ENCODE measurements at regions not wholly inside any gene's neighbourhood (a gene's known extent, or its start where the extent isn't known, plus 50 kb on each side); places are given as distances from the start of the nearest gene placed in this dataset.
"Not testable (repeated sequence)": the region's sequence is repeated elsewhere in the genome, so short reads cannot be mapped to it uniquely, and the experiment has no call there.

- no peaks in the 10 kb centered on the region for H3K4me1 ChIP-seq
- intact Hi-C loops (cut with DNase I; ENCODE audit: low total_unique reads), result no loop called here
- H3K36me3 ChIP-seq, result no peaks in the 10 kb centered on the region
- H3K27me3 ChIP-seq, result no peaks in the 10 kb centered on the region
- no peaks in the 10 kb centered on the region for H3K9me3 ChIP-seq
- no peak overlapping the region for H3K4me3 ChIP-seq
- no peak for DNase-seq (ENCODE audit: low spot score in 2 of 2)
- H3K27ac ChIP-seq, result no peak overlapping the region
- no peak for TF ChIP-seq POLR2AphosphoS5 (IDR thresholded peaks at IDR 0.05)
- TF ChIP-seq POLR2A (IDR thresholded peaks at IDR 0.05), result no peak
- TF ChIP-seq CTCF (IDR thresholded peaks at IDR 0.05), result no peak
Measured at GRCh38 chr17:13835151-13835550, 233.4 kb upstream of the HS3ST3A1 start.

GRCh38 chr17:13837417-13837816 lies 231.9 kb upstream of the COX10 start:
- Histone ChIP-seq H3K9me3 (no peaks in the 10 kb centered on the region), H3K4me1 (no peaks in the 10 kb centered on the region), H3K36me3 (no peaks in the 10 kb centered on the region), H3K27me3 (no peaks in the 10 kb centered on the region), H3K4me3 (no peak overlapping the region), H3K27ac (no peak overlapping the region)
- TF ChIP-seq POLR2A (IDR thresholded peaks at IDR 0.05) (no peak), POLR2AphosphoS5 (IDR thresholded peaks at IDR 0.05) (no peak), CTCF (IDR thresholded peaks at IDR 0.05) (no peak)
- intact Hi-C loops (cut with DNase I; ENCODE audit: low total_unique reads), result no loop called here
- DNase-seq (ENCODE audit: low spot score in 2 of 2), result no peak

- TF ChIP-seq POLR2A (IDR thresholded peaks at IDR 0.05) (no peak), CTCF (IDR thresholded peaks at IDR 0.05) (no peak), POLR2AphosphoS5 (IDR thresholded peaks at IDR 0.05) (no peak)
- intact Hi-C loops (cut with DNase I; ENCODE audit: low total_unique reads), result no loop called here
- Histone ChIP-seq H3K4me3 (no peak overlapping the region), H3K27ac (no peak overlapping the region), H3K4me1 (no peaks in the 10 kb centered on the region), H3K36me3 (no peaks in the 10 kb centered on the region), H3K9me3 (no peaks in the 10 kb centered on the region), H3K27me3 (no peaks in the 10 kb centered on the region)
- DNase-seq (ENCODE audit: low spot score in 2 of 2), result no peak
Measured at GRCh38 chr17:13840254-13840653, 229.1 kb upstream of the COX10 start.

- no peak overlapping the region for H3K4me3 ChIP-seq
- H3K4me1 ChIP-seq, result no peaks in the 10 kb centered on the region
- H3K27me3 ChIP-seq, result no peaks in the 10 kb centered on the region
- DNase-seq (ENCODE audit: low spot score in 2 of 2), result no peak
- no peak overlapping the region for H3K27ac ChIP-seq
- TF ChIP-seq POLR2A (IDR thresholded peaks at IDR 0.05) (no peak), POLR2AphosphoS5 (IDR thresholded peaks at IDR 0.05) (no peak), CTCF (IDR thresholded peaks at IDR 0.05) (no peak)
- intact Hi-C loops (cut with DNase I; ENCODE audit: low total_unique reads), result no loop called here
- no peaks in the 10 kb centered on the region for H3K36me3 ChIP-seq
- H3K9me3 ChIP-seq, result peaks cover 0 to 5% of the 10 kb centered on the region in 2 donors
Measured at GRCh38 chr17:13843862-13844635, 225.3 kb upstream of the COX10 start.

- no peak for DNase-seq (ENCODE audit: low spot score in 2 of 2)
- intact Hi-C loops (cut with DNase I; ENCODE audit: low total_unique reads), result no loop called here
- no peaks in the 10 kb centered on the region for H3K4me1 ChIP-seq
Measured at GRCh38 chr17:13851889-13852288, 217.4 kb upstream of the COX10 start.

GRCh38 chr17:13855730-13856129 lies 213.6 kb upstream of the COX10 start:
- H3K4me1 ChIP-seq; intact Hi-C loops (cut with DNase I; ENCODE audit: low total_unique reads); H3K4me3 ChIP-seq; DNase-seq (ENCODE audit: low spot score in 2 of 2); H3K27me3 ChIP-seq; H3K9me3 ChIP-seq; H3K36me3 ChIP-seq; H3K27ac ChIP-seq: not testable (repeated sequence)

More at GRCh38 chr17:13851889-13852288, 217.4 kb upstream of the COX10 start:
- no peak overlapping the region for H3K4me3 ChIP-seq
- no peaks in the 10 kb centered on the region for H3K27me3 ChIP-seq
- TF ChIP-seq POLR2AphosphoS5 (IDR thresholded peaks at IDR 0.05), result no peak
- no peak for TF ChIP-seq CTCF (IDR thresholded peaks at IDR 0.05)
- no peak for TF ChIP-seq POLR2A (IDR thresholded peaks at IDR 0.05)
- H3K27ac ChIP-seq, result no peak overlapping the region
- H3K36me3 ChIP-seq, result peaks cover 7% of the 10 kb centered on the region
- H3K9me3 ChIP-seq, result peaks cover 0 to 5% of the 10 kb centered on the region in 2 donors
